ENCODE measurements at regions not wholly inside any gene's neighbourhood (a gene's known extent, or its start where the extent isn't known, plus 50 kb on each side); places are given as distances from the start of the nearest gene placed in this dataset.
A peak's percentile ranks its signal among the peaks of the same experiment; 100 is the strongest.

GRCh38 chr15:60255390-60255789, 142.4 kb downstream of the ANXA2 start (continued):
- no peak for TF ChIP-seq ZBTB40 (IDR thresholded peaks at IDR 0.05; ENCODE audit: borderline replicate concordance)
- no peak for TF ChIP-seq NFYA (IDR thresholded peaks at IDR 0.05; ENCODE audit: borderline replicate concordance, low read depth, low read length)
- TF ChIP-seq MAX (IDR thresholded peaks at IDR 0.05; ENCODE audit: low read depth, low read length), result no peak
- no peak for TF ChIP-seq STAT3 (IDR thresholded peaks at IDR 0.05; ENCODE audit: low read depth, low read length)
- peak; percentile 74; the same call in 1 of the 3 replicates for TF ChIP-seq POU2F2 (IDR thresholded peaks at IDR 0.05; ENCODE audit: borderline replicate concordance, low read depth, low read length)
- TF ChIP-seq SREBF2 (IDR thresholded peaks at IDR 0.05; ENCODE audit: low read length), result no peak
- TF ChIP-seq TCF3 (IDR thresholded peaks at IDR 0.05; ENCODE audit: borderline replicate concordance, insufficient read depth, low read depth, low read length), result no peak
- TF ChIP-seq SRF (IDR thresholded peaks at IDR 0.05; ENCODE audit: low read depth in 2 of 2, low read length in 2 of 2), result no peak
- no peak for TF ChIP-seq HDAC2 (IDR thresholded peaks at IDR 0.05)
- no peak for TF ChIP-seq ATF2 (IDR thresholded peaks at IDR 0.05; ENCODE audit: low read length)
- TF ChIP-seq CBFB (IDR thresholded peaks at IDR 0.05; ENCODE audit: low read depth), result no peak
- peak; percentile 81 for TF ChIP-seq PBX3 (IDR thresholded peaks at IDR 0.05; ENCODE audit: insufficient replicate concordance, low read depth, low read length)
- no peak for TF ChIP-seq ZNF592 (IDR thresholded peaks at IDR 0.05)
- no peak for TF ChIP-seq SMAD5 (IDR thresholded peaks at IDR 0.05; ENCODE audit: low read depth)
- TF ChIP-seq JUNB (IDR thresholded peaks at IDR 0.05), result peak; percentile 89
- TF ChIP-seq RAD51 (IDR thresholded peaks at IDR 0.05), result 0 out of 2 replicates have a peak, but pooled peaks have one; percentile 26
- no peak for TF ChIP-seq CEBPZ (IDR thresholded peaks at IDR 0.05; ENCODE audit: low read depth, low read length)

Measured in GM12878 (cell line).